Lower lobe of right lung (tissue), 2 donors: ENCODE measurements at regions not wholly inside any gene's neighbourhood (a gene's known extent, or its start where the extent isn't known, plus 50 kb on each side); places are given as distances from the start of the nearest gene placed in this dataset.

Experiments used
- ATAC-seq, 2 donors: fragments of 200-7000 bp; cut with Tn5 transposase; one replicate each; pipeline ENCODE4 v1.9.1; 2020 to 2022; ENCODE audit warnings: mild to moderate bottlenecking in 2 of 2, moderate library complexity in 2 of 2
- DNase-seq: peaks from one replicate; pipeline ENCODE4 v3.0.0-alpha.2; 2020
- H3K27ac ChIP-seq: fragments of 200-600 bp; one replicate; pipeline ENCODE4 v1.8.0; 2022
- H3K27me3 ChIP-seq: fragments of 200-600 bp; one replicate; pipeline ENCODE4 v1.8.0; 2022; ENCODE audit warnings: low read depth
- H3K36me3 ChIP-seq: fragments of 200-600 bp; one replicate; pipeline ENCODE4 v1.8.0; 2022; ENCODE audit warnings: mild to moderate bottlenecking
- H3K4me1 ChIP-seq: fragments of 200-600 bp; one replicate; pipeline ENCODE4 v1.8.0; 2022
- H3K4me3 ChIP-seq: fragments of 200-600 bp; one replicate; pipeline ENCODE4 v1.8.0; 2022; ENCODE audit warnings: mild to moderate bottlenecking
- H3K9me3 ChIP-seq: fragments of 200-600 bp; one replicate; pipeline ENCODE4 v1.8.0; 2022
- intact Hi-C: fragments of 100-400 bp; cut with DNase I; formaldehyde crosslinking; loops from one replicate; pipeline ENCODE4 v1.11.0; 2022
- TF ChIP-seq, protein P1 (sequence below): fragments of 200-600 bp; IDR thresholded peaks from one replicate; pipeline ENCODE4 v1.8.0; 2022; ENCODE audit warnings: antibody characterized with exemption, mild to moderate bottlenecking
- donor health status: DM: no; HTN: yes; CAD: no; lungs with severe emphysema.

GRCh38 chr18:27414682-27415081 lies 229.6 kb upstream of the CHST9 start:
- no peak overlapping the region for H3K4me3 ChIP-seq
- no peaks in the 10 kb centered on the region for H3K36me3 ChIP-seq
- TF ChIP-seq, protein P1, sequence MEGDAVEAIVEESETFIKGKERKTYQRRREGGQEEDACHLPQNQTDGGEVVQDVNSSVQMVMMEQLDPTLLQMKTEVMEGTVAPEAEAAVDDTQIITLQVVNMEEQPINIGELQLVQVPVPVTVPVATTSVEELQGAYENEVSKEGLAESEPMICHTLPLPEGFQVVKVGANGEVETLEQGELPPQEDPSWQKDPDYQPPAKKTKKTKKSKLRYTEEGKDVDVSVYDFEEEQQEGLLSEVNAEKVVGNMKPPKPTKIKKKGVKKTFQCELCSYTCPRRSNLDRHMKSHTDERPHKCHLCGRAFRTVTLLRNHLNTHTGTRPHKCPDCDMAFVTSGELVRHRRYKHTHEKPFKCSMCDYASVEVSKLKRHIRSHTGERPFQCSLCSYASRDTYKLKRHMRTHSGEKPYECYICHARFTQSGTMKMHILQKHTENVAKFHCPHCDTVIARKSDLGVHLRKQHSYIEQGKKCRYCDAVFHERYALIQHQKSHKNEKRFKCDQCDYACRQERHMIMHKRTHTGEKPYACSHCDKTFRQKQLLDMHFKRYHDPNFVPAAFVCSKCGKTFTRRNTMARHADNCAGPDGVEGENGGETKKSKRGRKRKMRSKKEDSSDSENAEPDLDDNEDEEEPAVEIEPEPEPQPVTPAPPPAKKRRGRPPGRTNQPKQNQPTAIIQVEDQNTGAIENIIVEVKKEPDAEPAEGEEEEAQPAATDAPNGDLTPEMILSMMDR: no peak
- DNase-seq (no peak), ATAC-seq (no peak)
- no peaks in the 10 kb centered on the region for H3K27me3 ChIP-seq
- intact Hi-C loops: no loop called here
- H3K4me1 ChIP-seq: no peaks in the 10 kb centered on the region
- H3K27ac ChIP-seq: no peak overlapping the region
- no peaks in the 10 kb centered on the region for H3K9me3 ChIP-seq

DNA sequence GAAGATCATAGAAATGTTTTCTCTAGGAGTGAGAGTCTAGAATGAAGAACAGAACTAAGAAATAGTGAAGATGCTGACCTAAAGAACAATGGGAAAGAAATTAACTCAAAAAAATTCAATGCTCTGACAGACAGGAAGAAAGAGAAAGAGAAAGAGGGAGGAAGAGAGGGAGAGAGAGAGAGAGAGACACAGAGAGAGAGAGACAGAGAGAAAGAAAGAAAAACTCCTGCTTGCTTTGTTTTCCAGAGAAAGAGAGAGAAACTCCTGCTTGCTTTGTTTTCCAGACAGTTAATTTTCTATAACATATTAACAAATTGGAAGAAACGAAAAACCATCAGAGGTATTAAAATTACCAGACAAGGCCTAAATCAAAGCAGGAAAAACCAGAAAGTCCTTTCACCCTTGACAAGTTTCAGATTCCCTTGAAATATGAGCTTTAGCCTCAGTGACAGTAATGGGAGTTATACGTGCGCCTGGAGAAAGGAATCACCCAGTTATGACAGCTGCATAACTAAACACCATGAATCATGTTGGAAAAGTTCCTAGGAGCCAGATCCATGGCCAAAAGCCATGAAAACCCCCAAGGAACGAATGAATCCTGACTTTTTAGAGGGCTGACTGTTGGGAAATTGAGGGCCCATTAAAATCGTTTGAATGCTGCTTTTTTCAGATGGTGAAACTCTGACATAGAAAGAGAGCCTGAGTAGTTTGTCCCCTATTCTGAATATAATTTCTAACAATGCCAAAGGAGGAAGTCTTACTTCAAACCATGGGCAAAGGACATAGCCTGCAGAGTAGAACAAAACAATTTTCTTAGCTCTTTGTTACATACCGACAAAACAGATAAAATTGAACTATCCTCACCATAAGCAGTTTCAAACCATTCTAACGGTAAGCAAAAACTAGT lies 228.6 kb upstream of the CHST9 start:
- Histone ChIP-seq H3K4me1 (no peaks in the 10 kb centered on the region), H3K36me3 (no peaks in the 10 kb centered on the region), H3K9me3 (no peaks in the 10 kb centered on the region), H3K27me3 (no peaks in the 10 kb centered on the region), H3K4me3 (no peak overlapping the region), H3K27ac (no peak overlapping the region)
- intact Hi-C loops: no loop called here
- no peak for DNase-seq
- TF ChIP-seq, protein P1: no peak
- ATAC-seq: no peak

GRCh38 chr18:27412556-27412955 lies 227.4 kb upstream of the CHST9 start:
- no peaks in the 10 kb centered on the region for H3K9me3 ChIP-seq
- H3K27ac ChIP-seq: no peak overlapping the region
- no peak for ATAC-seq
- H3K36me3 ChIP-seq: no peaks in the 10 kb centered on the region
- H3K4me3 ChIP-seq: no peak overlapping the region
- H3K27me3 ChIP-seq: no peaks in the 10 kb centered on the region
- H3K4me1 ChIP-seq: no peaks in the 10 kb centered on the region
- intact Hi-C loops: no loop called here
- no peak for DNase-seq
- TF ChIP-seq, protein P1: no peak

DNA sequence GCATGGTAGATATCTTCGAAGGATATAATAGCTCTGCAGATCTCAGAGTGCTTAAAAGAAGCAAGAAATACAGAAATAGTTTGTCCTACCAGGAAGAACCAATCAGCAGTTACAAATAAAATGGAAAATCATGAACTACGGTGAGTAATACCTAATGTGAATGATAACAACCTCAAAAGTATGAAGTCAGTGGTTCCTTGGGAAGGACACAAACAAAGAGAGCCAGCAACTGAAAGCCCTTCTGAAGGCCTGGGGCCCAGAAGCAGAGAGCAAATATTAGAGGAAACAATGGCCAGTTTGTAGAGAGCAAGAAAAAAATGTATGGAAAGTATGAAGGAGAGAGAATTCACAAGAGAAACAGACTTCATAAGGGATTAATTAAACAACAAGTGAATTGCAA lies 226.8 kb upstream of the CHST9 start:
- H3K9me3 ChIP-seq: no peaks in the 10 kb centered on the region
- H3K27me3 ChIP-seq: no peaks in the 10 kb centered on the region
- TF ChIP-seq, protein P1: no peak
- ATAC-seq (no peak), DNase-seq (no peak)
- intact Hi-C loops: no loop called here
- H3K4me1 ChIP-seq: no peaks in the 10 kb centered on the region
- H3K27ac ChIP-seq: no peak overlapping the region
- H3K36me3 ChIP-seq: no peaks in the 10 kb centered on the region
- H3K4me3 ChIP-seq: no peak overlapping the region

DNA sequence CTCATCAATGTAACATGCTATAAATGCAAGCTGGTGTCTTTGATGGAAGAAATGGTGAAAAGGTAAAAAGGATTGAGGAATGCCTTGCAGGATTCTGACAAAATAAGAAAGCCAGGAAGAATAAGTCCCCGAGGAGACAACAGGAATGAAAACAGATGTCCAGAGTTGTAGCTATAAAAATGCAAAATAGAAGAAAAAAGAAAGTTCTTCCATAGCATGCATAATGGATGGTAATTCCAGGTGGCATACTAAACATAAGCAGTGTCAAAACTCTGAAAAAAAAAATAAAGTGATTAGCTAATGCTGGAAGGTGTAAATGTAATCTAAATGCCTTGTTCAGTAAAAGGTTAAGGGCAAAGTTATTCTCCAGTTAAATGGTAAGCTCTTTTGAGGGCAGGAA lies 225.9 kb upstream of the CHST9 start:
- Histone ChIP-seq H3K36me3 (no peaks in the 10 kb centered on the region), H3K4me3 (no peak overlapping the region), H3K4me1 (no peaks in the 10 kb centered on the region), H3K27me3 (no peaks in the 10 kb centered on the region), H3K27ac (no peak overlapping the region), H3K9me3 (no peaks in the 10 kb centered on the region)
- ATAC-seq: no peak
- intact Hi-C loops: no loop called here
- TF ChIP-seq, protein P1: no peak
- DNase-seq: no peak
